HG02610 (cell line): ENCODE measurements at regions not wholly inside any gene's neighbourhood (a gene's known extent, or its start where the extent isn't known, plus 50 kb on each side); places are given as distances from the start of the nearest gene placed in this dataset.

ENCODE experiments used
- ATAC-seq: cut with Tn5 transposase; IDR thresholded peaks from one replicate; pipeline ENCODE4 v1.9.1; 2021; ENCODE audit warnings: mild to moderate bottlenecking, moderate library complexity; ENCODE audit not compliant: unreplicated experiment

GRCh38 chr2:138428710-138429440 lies 72.7 kb upstream of the SPOPL start:
- no peak for ATAC-seq

- peak; percentile 71 for ATAC-seq
Observed at GRCh38 chr2:138430181-138430580, 71.4 kb upstream of the SPOPL start.

DNA sequence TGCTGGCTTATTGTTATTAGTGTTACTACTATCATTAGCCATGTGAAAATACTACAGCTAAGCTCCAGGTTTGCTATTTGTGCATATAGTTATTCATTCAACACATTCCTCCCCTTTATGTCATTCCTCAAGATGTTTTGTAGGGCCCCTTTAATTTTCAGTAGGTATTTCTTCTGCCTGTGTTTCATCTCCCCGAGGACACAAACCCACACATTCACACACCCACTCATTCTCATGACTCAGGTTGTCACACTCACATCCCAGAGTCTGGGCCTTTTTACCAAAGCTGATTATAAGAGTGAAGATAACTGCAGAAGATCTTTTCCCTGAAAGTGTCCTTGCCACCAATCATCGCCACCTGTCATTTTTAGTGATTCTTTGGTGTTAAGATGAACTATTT lies 68.6 kb upstream of the SPOPL start:
- ATAC-seq: peak; percentile 52

GRCh38 chr2:138433995-138434951 lies 67.3 kb upstream of the SPOPL start:
- no peak for ATAC-seq

DNA sequence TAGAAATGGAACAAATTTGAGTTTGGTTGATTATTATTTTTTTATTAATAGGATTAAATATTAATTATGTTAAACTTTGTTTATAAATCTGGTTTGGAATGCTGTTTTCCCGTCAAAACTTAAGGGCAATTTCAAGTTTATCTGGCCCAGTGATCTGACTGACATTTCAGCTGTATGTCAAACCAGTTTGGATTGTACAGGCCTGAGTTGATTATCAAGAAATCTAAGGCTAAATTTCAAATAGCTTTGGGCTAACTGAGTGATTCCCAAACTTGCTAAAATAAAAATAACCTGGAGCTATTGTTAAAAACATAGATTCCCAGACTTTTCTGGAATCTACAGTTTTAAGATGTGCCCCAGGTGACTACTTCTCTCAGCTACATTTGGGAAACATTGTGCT lies 65.9 kb upstream of the SPOPL start:
- ATAC-seq: no peak

- no peak for ATAC-seq
Observed at GRCh38 chr2:138439733-138440132, 61.8 kb upstream of the SPOPL start.

DNA sequence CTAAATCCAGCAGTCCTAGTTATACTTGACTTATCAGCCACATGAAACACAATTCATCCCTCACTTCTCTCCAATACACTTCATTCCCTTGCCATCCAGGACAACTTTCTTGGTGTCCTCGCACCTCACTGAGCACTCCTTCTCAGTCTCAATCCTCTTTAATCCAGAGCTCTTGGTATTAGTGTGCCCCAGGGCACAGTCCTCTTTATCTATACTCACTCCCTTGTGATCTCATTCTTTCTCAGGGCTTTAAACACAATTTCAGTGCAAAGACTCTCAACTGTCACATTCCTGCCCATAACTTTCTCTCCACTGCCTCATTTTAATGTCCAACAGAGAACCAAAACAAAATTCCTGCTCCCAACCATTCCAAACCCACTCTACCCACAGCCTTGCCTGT lies 60.8 kb upstream of the SPOPL start:
- no peak for ATAC-seq

- ATAC-seq: no peak
Observed at GRCh38 chr2:138441916-138442315, 59.7 kb upstream of the SPOPL start.

DNA sequence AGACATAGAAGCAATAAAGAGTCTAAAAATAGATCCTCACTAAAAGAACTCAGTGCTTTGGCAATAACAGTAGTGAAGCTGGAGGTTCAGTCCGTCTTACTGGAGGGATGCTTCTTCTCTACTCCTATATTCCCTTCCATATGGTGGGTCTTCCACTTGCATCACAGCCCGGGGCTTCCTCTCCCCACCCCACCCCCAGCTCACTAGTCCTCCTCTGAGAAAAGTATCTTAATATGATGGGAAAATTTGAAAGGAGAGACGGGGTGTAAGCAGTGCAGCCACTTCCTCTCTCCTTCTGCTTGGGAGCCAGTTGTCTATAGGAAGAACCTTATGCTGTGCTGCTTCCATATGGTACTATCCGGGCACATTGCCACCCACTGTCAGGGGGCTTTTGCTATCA lies 57.2 kb upstream of the SPOPL start:
- no peak for ATAC-seq

GRCh38 chr2:138445227-138445626 lies 56.3 kb upstream of the SPOPL start:
- no peak for ATAC-seq

- no peak for ATAC-seq
Observed at GRCh38 chr2:138446043-138446442, 55.5 kb upstream of the SPOPL start.

- ATAC-seq: no peak
Observed at GRCh38 chr2:138447889-138448570, 53.5 kb upstream of the SPOPL start.
